ENCODE measurements at regions not wholly inside any gene's neighbourhood (a gene's known extent, or its start where the extent isn't known, plus 50 kb on each side); places are given as distances from the start of the nearest gene placed in this dataset.
A peak's percentile ranks its signal among the peaks of the same experiment; 100 is the strongest.

GRCh38 chr9:108441726-108442125 is 414.1 kb downstream of the ACTL7B start:
- no peak overlapping the region for H3K4me3 ChIP-seq (replicated peaks in 1 of 2; ENCODE audit: low read depth in 1 of 2, low read length in 2 of 2)
- RAD21 ChIA-PET (ENCODE audit: low non-redundant PET in 1 of 2, low total read pairs in 2 of 2, uncharacterized antibody in 2 of 2, unreplicated experiment in 2 of 2): no interaction called here
- ATAC-seq (no peak), DNase-seq (ENCODE audit: low read depth, low spot score) (no peak)
- no peak overlapping the region for H3K9ac ChIP-seq (ENCODE audit: low read length)
- CTCF ChIA-PET: interaction anchor here (0.7 kb wide), 1 partner anchor 8 kb away, joined by 3 read pairs; no protein-coding TSS in a partner anchor
- no peaks in the 10 kb centered on the region for H3K36me3 ChIP-seq (ENCODE audit: control insufficient read depth in 1 of 2, insufficient read depth in 2 of 2, low read length in 2 of 2)
- H3K27me3 ChIP-seq (ENCODE audit: insufficient read depth, low read length): no peaks in the 10 kb centered on the region
- TF ChIP-seq SP1 (IDR thresholded peaks at IDR 0.05; ENCODE audit: low read depth) (no peak), ZNF274 (IDR thresholded peaks at IDR 0.05; ENCODE audit: low read depth, low read length) (no peak), FOSL1 (IDR thresholded peaks at IDR 0.05; ENCODE audit: low read depth) (no peak), ZFX (IDR thresholded peaks at IDR 0.05) (no peak), TCF7L2 (IDR thresholded peaks at IDR 0.05; ENCODE audit: borderline replicate concordance, extremely low read depth, insufficient read depth, insufficient read length) (no peak), JUND (IDR thresholded peaks at IDR 0.05) (no peak), EGR1 (IDR thresholded peaks at IDR 0.05; ENCODE audit: low read depth) (no peak), POLR2A (IDR thresholded peaks at IDR 0.05; ENCODE audit: borderline replicate concordance, extremely low read depth, insufficient read depth, insufficient read length) (no peak), YY1 (IDR thresholded peaks at IDR 0.05; ENCODE audit: extremely low read depth, insufficient replicate concordance, low read depth, low read length) (no peak), CEBPB (IDR thresholded peaks at IDR 0.05; ENCODE audit: low read depth) (no peak), RAD21 (IDR thresholded peaks at IDR 0.05; ENCODE audit: low read depth) (no peak), SRF (IDR thresholded peaks at IDR 0.05; ENCODE audit: low read depth) (no peak), EZH2 (IDR thresholded peaks at IDR 0.05) (no peak), POLR2AphosphoS5 (IDR thresholded peaks at IDR 0.05; ENCODE audit: low read depth, low read length) (no peak), CBX3 (IDR thresholded peaks at IDR 0.05; ENCODE audit: low read depth) (no peak), MAX (IDR thresholded peaks at IDR 0.05) (no peak), REST (IDR thresholded peaks at IDR 0.05; ENCODE audit: low read depth) (no peak)
- TF ChIP-seq, protein P1, sequence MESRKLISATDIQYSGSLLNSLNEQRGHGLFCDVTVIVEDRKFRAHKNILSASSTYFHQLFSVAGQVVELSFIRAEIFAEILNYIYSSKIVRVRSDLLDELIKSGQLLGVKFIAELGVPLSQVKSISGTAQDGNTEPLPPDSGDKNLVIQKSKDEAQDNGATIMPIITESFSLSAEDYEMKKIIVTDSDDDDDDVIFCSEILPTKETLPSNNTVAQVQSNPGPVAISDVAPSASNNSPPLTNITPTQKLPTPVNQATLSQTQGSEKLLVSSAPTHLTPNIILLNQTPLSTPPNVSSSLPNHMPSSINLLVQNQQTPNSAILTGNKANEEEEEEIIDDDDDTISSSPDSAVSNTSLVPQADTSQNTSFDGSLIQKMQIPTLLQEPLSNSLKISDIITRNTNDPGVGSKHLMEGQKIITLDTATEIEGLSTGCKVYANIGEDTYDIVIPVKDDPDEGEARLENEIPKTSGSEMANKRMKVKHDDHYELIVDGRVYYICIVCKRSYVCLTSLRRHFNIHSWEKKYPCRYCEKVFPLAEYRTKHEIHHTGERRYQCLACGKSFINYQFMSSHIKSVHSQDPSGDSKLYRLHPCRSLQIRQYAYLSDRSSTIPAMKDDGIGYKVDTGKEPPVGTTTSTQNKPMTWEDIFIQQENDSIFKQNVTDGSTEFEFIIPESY (IDR thresholded peaks at IDR 0.05; ENCODE audit: extremely low read depth, insufficient replicate concordance, low read length): no peak
- TF ChIP-seq, protein P2, sequence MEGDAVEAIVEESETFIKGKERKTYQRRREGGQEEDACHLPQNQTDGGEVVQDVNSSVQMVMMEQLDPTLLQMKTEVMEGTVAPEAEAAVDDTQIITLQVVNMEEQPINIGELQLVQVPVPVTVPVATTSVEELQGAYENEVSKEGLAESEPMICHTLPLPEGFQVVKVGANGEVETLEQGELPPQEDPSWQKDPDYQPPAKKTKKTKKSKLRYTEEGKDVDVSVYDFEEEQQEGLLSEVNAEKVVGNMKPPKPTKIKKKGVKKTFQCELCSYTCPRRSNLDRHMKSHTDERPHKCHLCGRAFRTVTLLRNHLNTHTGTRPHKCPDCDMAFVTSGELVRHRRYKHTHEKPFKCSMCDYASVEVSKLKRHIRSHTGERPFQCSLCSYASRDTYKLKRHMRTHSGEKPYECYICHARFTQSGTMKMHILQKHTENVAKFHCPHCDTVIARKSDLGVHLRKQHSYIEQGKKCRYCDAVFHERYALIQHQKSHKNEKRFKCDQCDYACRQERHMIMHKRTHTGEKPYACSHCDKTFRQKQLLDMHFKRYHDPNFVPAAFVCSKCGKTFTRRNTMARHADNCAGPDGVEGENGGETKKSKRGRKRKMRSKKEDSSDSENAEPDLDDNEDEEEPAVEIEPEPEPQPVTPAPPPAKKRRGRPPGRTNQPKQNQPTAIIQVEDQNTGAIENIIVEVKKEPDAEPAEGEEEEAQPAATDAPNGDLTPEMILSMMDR (IDR thresholded peaks at IDR 0.05 in 2 of 3, conservative IDR thresholded peaks at IDR 0.05 in 1 of 3; ENCODE audit: borderline replicate concordance in 1 of 3, insufficient read depth in 1 of 3, low read depth in 2 of 3, low read length in 2 of 3): no peak
- TF ChIP-seq, protein P3, sequence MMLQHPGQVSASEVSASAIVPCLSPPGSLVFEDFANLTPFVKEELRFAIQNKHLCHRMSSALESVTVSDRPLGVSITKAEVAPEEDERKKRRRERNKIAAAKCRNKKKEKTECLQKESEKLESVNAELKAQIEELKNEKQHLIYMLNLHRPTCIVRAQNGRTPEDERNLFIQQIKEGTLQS (IDR thresholded peaks at IDR 0.05): no peak
- peaks cover 29 to 36% of the 10 kb centered on the region in 2 experiments for H3K4me1 ChIP-seq (ENCODE audit: control insufficient read depth in 1 of 2, insufficient read depth in 2 of 2, low read length in 2 of 2)
- no peaks in the 10 kb centered on the region for H4K20me1 ChIP-seq (ENCODE audit: insufficient read depth)
- H3K79me2 ChIP-seq (ENCODE audit: insufficient read depth, low read length): no peaks in the 10 kb centered on the region
- H3K27ac ChIP-seq (ENCODE audit: low read depth, low read length): no peak overlapping the region
- no peaks in the 10 kb centered on the region for H3K9me2 ChIP-seq (ENCODE audit: insufficient read depth)
- H3K9me3 ChIP-seq (ENCODE audit: control insufficient read depth in 1 of 2, insufficient read depth in 1 of 2, low read depth in 1 of 2, low read length in 2 of 2): no peaks in the 10 kb centered on the region
- BruUV-seq (replicated peaks): no TSS peak
- H3K4me2 ChIP-seq (ENCODE audit: low read length): no peak overlapping the region
- H2AFZ ChIP-seq (ENCODE audit: low read depth, low read length, poor library complexity, severe bottlenecking): peak overlapping the region; percentile 32
- POLR2A ChIA-PET: no interaction called here
- intact Hi-C loops (cut with micrococcal nuclease): loop anchor here (10.0 kb wide), 1 partner anchor 957 kb away; the partner anchor contains the start of gene KLF4

Measured in HCT116 (cell line).